ENCODE measurements at regions not wholly inside any gene's neighbourhood (a gene's known extent, or its start where the extent isn't known, plus 50 kb on each side); places are given as distances from the start of the nearest gene placed in this dataset.

- no peak overlapping the region for H3K27ac ChIP-seq (ENCODE audit: low read depth, low read length)
- H3K27me3 ChIP-seq (ENCODE audit: insufficient read depth, low read length): no peaks in the 10 kb centered on the region
- H3K9me3 ChIP-seq (ENCODE audit: insufficient read depth, low read depth, low read length): no peaks in the 10 kb centered on the region
- no peak overlapping the region for H3K9ac ChIP-seq (ENCODE audit: low read depth, low read length)
- WGBS: 93% methylated on average over 1 of the region's 1 CpG
- no peaks in the 10 kb centered on the region for H3K36me3 ChIP-seq (ENCODE audit: insufficient read depth, low read length)
- no peak overlapping the region for H3K4me3 ChIP-seq (ENCODE audit: low read length)
- no peaks in the 10 kb centered on the region for H3K4me1 ChIP-seq (ENCODE audit: insufficient read depth, low read length)
Measured at GRCh38 chr13:75931116-75931515, 295.0 kb downstream of the LMO7 start.

DNA sequence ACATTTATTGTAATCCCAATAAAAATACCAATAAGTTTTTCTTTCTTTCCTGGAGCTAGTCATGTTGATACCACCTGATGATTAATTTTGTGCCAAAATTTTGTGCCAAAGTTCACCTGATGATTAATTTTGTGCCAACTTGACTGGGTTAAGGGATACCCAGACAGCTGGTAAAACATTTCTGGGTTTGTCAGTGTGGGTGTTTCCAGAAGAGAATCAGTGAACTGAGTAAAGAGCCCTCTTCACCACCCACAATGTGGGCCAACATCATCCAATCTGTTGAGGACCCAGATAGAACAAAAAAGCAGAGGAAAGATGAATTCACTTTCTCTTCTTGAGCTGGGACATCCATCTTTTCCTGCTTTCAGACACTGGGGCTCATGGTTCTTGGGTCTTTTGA lies 292.9 kb downstream of the LMO7 start:
- no peak overlapping the region for H3K9ac ChIP-seq (ENCODE audit: low read depth, low read length)
- no peaks in the 10 kb centered on the region for H3K4me1 ChIP-seq (ENCODE audit: insufficient read depth, low read length)
- H3K36me3 ChIP-seq (ENCODE audit: insufficient read depth, low read length): no peaks in the 10 kb centered on the region
- no peak overlapping the region for H3K27ac ChIP-seq (ENCODE audit: low read depth, low read length)
- no peaks in the 10 kb centered on the region for H3K27me3 ChIP-seq (ENCODE audit: insufficient read depth, low read length)
- H3K4me3 ChIP-seq (ENCODE audit: low read length): no peak overlapping the region
- no peaks in the 10 kb centered on the region for H3K9me3 ChIP-seq (ENCODE audit: insufficient read depth, low read depth, low read length)

DNA sequence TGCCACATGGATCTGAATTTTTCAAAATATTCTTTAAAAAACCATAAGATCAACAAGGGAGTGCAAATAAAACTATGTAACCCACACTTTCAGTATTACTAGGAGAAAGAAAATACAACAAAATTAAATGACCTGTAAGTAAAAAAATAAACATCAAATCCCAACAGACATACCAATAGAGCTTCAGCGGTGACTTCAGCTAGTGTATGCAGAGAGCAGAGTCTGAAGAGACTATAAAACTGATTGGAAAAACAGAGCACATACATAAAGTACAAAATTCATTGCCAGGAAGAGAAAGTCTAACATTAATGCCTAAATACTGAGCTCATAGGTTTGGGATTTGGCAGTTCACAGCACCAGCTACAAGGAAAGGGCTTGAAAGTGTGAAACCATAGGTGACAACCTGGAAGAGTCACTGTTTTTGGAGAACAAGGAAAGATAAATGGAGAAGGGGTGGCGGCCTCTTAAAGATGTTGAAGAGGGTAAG lies 291.1 kb downstream of the LMO7 start:
- no peaks in the 10 kb centered on the region for H3K27me3 ChIP-seq (ENCODE audit: insufficient read depth, low read length)
- no peaks in the 10 kb centered on the region for H3K9me3 ChIP-seq (ENCODE audit: insufficient read depth, low read depth, low read length)
- H3K27ac ChIP-seq (ENCODE audit: low read depth, low read length): no peak overlapping the region
- no peak overlapping the region for H3K9ac ChIP-seq (ENCODE audit: low read depth, low read length)
- H3K4me1 ChIP-seq (ENCODE audit: insufficient read depth, low read length): no peaks in the 10 kb centered on the region
- no peak overlapping the region for H3K4me3 ChIP-seq (ENCODE audit: low read length)
- H3K36me3 ChIP-seq (ENCODE audit: insufficient read depth, low read length): no peaks in the 10 kb centered on the region
- WGBS: 92% methylated on average over 2 of the region's 2 CpGs

DNA sequence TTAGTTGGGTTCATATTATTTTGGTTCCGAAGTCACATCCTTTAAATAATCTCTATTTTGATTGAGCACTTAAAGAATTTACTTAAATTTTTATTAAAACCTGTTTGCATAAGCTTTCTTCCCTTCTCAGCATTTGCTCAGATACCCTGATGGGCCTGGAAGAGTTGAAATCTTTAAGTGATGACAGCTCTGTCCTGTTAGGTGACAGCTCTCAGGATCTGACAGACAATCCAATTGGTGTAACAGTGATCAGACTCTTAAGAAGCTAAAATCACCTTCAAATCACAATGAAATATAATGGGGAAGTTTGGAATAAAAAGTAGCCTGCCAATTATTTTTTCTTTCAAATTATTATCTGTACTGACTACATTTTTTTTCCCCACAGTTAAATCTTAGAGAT lies 284.4 kb downstream of the LMO7 start:
- no peaks in the 10 kb centered on the region for H3K36me3 ChIP-seq (ENCODE audit: insufficient read depth, low read length)
- no peak overlapping the region for H3K4me3 ChIP-seq (ENCODE audit: low read length)
- no peaks in the 10 kb centered on the region for H3K4me1 ChIP-seq (ENCODE audit: insufficient read depth, low read length)
- no peak overlapping the region for H3K27ac ChIP-seq (ENCODE audit: low read depth, low read length)
- no peaks in the 10 kb centered on the region for H3K27me3 ChIP-seq (ENCODE audit: insufficient read depth, low read length)
- H3K9me3 ChIP-seq (ENCODE audit: insufficient read depth, low read depth, low read length): no peaks in the 10 kb centered on the region
- no peak overlapping the region for H3K9ac ChIP-seq (ENCODE audit: low read depth, low read length)
- WGBS: no CpG with 5 or more reads among the region's 1 CpG

DNA sequence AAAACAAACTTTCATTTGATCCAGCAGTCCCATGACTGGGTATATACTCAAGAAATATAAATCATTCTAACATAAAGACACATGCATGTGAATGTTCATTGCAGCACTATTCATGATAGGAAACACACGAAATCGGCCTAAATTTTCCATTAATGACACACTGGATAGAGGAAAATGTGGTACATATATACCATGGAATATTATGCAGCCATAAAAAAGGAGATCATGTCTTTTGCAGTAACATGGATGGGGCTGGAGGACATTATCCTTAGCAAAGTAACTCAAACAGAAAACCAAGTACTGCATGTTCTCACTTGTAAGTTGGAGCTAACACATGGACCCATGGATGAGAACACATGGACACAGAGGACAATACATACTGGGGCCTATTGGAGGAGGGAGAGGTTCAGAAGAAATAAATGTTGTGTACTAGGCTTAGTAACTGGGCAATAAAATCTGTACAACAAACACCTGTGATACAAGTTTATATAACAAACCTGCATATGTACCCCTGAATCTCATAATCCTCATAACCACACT lies 283.6 kb downstream of the LMO7 start:
- 88% methylated on average over 2 of the region's 2 CpGs for WGBS
- no peak overlapping the region for H3K9ac ChIP-seq (ENCODE audit: low read depth, low read length)
- H3K27ac ChIP-seq (ENCODE audit: low read depth, low read length): no peak overlapping the region
- no peaks in the 10 kb centered on the region for H3K27me3 ChIP-seq (ENCODE audit: insufficient read depth, low read length)
- H3K4me1 ChIP-seq (ENCODE audit: insufficient read depth, low read length): no peaks in the 10 kb centered on the region
- no peaks in the 10 kb centered on the region for H3K9me3 ChIP-seq (ENCODE audit: insufficient read depth, low read depth, low read length)
- H3K4me3 ChIP-seq (ENCODE audit: low read length): no peak overlapping the region
- no peaks in the 10 kb centered on the region for H3K36me3 ChIP-seq (ENCODE audit: insufficient read depth, low read length)

GRCh38 chr13:75915066-75915465 lies 278.9 kb downstream of the LMO7 start:
- Histone ChIP-seq H3K4me1 (ENCODE audit: insufficient read depth, low read length) (no peaks in the 10 kb centered on the region), H3K9ac (ENCODE audit: low read depth, low read length) (no peak overlapping the region), H3K27ac (ENCODE audit: low read depth, low read length) (no peak overlapping the region), H3K4me3 (ENCODE audit: low read length) (no peak overlapping the region), H3K36me3 (ENCODE audit: insufficient read depth, low read length) (no peaks in the 10 kb centered on the region), H3K27me3 (ENCODE audit: insufficient read depth, low read length) (no peaks in the 10 kb centered on the region), H3K9me3 (ENCODE audit: insufficient read depth, low read depth, low read length) (no peaks in the 10 kb centered on the region)

GRCh38 chr13:75913925-75914324 lies 277.8 kb downstream of the LMO7 start:
- no peak overlapping the region for H3K9ac ChIP-seq (ENCODE audit: low read depth, low read length)
- no peak overlapping the region for H3K27ac ChIP-seq (ENCODE audit: low read depth, low read length)
- H3K9me3 ChIP-seq (ENCODE audit: insufficient read depth, low read depth, low read length): no peaks in the 10 kb centered on the region
- H3K36me3 ChIP-seq (ENCODE audit: insufficient read depth, low read length): no peaks in the 10 kb centered on the region
- WGBS: 97% methylated on average over 5 of the region's 5 CpGs
- no peaks in the 10 kb centered on the region for H3K4me1 ChIP-seq (ENCODE audit: insufficient read depth, low read length)
- H3K27me3 ChIP-seq (ENCODE audit: insufficient read depth, low read length): no peaks in the 10 kb centered on the region
- H3K4me3 ChIP-seq (ENCODE audit: low read length): no peak overlapping the region

DNA sequence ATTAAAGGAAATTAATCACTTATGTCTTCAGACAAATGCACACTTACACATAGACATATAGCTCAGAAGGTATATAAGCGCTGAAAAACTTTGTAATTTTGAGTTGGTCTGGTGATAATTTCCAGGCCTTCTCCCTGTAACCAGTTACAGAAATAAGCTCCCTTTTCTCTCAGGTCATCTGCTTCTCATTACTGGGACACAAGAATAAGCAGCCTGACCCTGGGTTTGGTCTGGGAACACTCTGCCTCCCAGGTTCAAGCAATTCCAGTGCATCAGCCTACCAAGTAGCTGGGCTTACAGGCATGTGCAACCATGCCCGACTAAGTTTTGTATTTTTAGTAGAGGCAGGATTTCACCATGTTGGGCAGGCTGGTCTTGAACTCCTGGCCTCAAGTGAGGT lies 274.5 kb downstream of the LMO7 start:
- Histone ChIP-seq H3K4me3 (ENCODE audit: low read length) (no peak overlapping the region), H3K27me3 (ENCODE audit: insufficient read depth, low read length) (no peaks in the 10 kb centered on the region), H3K36me3 (ENCODE audit: insufficient read depth, low read length) (no peaks in the 10 kb centered on the region), H3K27ac (ENCODE audit: low read depth, low read length) (no peak overlapping the region), H3K9ac (ENCODE audit: low read depth, low read length) (no peak overlapping the region), H3K4me1 (ENCODE audit: insufficient read depth, low read length) (peaks cover 10% of the 10 kb centered on the region), H3K9me3 (ENCODE audit: insufficient read depth, low read depth, low read length) (no peaks in the 10 kb centered on the region)
- WGBS: 90% methylated on average over 1 of the region's 2 CpGs

Measured in HUES64 (cell line).